HFFc6 (cell line): ENCODE measurements at regions not wholly inside any gene's neighbourhood (a gene's known extent, or its start where the extent isn't known, plus 50 kb on each side); places are given as distances from the start of the nearest gene placed in this dataset.

Experiments
- DNase-seq: peaks from one replicate; pipeline ENCODE4 v3.0.0-alpha.2; 2018
- H3K27ac Mint-ChIP-seq: 2 replicates; pipeline ENCODE4 v1.8.0; 2020; ENCODE audit warnings: mild to moderate bottlenecking, mixed read lengths
- H3K27me3 Mint-ChIP-seq: 2 replicates; pipeline ENCODE4 v1.8.0; 2021; ENCODE audit warnings: mild to moderate bottlenecking, moderate library complexity, mixed read lengths; ENCODE audit not compliant: insufficient read depth
- H3K36me3 Mint-ChIP-seq: 2 replicates; pipeline ENCODE4 v1.8.0; 2021; ENCODE audit warnings: low read depth, mixed read lengths
- H3K4me1 Mint-ChIP-seq: 2 replicates; pipeline ENCODE4 v1.8.0; 2020; ENCODE audit warnings: low read depth, mixed read lengths
- H3K4me3 Mint-ChIP-seq: 2 replicates; pipeline ENCODE4 v1.8.0; 2020; ENCODE audit warnings: mild to moderate bottlenecking, moderate library complexity, mixed read lengths
- H3K9me3 Mint-ChIP-seq: 2 replicates; pipeline ENCODE4 v1.8.0; 2020; ENCODE audit warnings: mild to moderate bottlenecking, mixed read lengths
- TF ChIP-seq, protein P1 (sequence below): fragments of 200-600 bp; sonication (generic); IDR thresholded peaks from 2 replicates; pipeline ENCODE4 v1.5.0; 2021; ENCODE audit warnings: antibody characterized with exemption, mild to moderate bottlenecking

DNA sequence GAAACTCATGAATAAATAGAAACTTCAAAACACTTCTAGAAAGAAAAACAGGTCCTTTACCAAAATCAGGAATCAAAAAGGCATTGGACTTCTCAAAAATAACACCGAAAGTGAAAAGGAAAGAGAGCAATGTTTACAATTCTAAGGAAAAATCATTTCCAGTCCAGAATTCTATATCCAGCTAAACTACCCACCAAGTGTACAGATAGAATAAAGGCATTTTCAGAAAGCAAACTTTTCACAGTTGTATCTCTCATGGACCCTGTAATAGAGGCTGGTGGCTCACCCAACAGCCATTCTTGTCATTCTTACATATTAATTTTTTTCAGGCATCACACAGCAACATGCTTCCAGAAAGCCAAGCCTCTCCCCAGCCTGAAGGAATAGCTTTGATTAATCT lies 63.7 kb downstream of the FOXD1 start:
- Mint-ChIP-seq H3K4me1 (peaks cover 16% of the 10 kb centered on the region), H3K4me3 (no peak overlapping the region), H3K36me3 (peaks cover 42% of the 10 kb centered on the region), H3K27ac (no peak overlapping the region), H3K9me3 (peaks cover 44% of the 10 kb centered on the region), H3K27me3 (no peaks in the 10 kb centered on the region; the same call in 1 of the 2 replicates)
- no peak for DNase-seq
- TF ChIP-seq, protein P1, sequence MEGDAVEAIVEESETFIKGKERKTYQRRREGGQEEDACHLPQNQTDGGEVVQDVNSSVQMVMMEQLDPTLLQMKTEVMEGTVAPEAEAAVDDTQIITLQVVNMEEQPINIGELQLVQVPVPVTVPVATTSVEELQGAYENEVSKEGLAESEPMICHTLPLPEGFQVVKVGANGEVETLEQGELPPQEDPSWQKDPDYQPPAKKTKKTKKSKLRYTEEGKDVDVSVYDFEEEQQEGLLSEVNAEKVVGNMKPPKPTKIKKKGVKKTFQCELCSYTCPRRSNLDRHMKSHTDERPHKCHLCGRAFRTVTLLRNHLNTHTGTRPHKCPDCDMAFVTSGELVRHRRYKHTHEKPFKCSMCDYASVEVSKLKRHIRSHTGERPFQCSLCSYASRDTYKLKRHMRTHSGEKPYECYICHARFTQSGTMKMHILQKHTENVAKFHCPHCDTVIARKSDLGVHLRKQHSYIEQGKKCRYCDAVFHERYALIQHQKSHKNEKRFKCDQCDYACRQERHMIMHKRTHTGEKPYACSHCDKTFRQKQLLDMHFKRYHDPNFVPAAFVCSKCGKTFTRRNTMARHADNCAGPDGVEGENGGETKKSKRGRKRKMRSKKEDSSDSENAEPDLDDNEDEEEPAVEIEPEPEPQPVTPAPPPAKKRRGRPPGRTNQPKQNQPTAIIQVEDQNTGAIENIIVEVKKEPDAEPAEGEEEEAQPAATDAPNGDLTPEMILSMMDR = no peak

DNA sequence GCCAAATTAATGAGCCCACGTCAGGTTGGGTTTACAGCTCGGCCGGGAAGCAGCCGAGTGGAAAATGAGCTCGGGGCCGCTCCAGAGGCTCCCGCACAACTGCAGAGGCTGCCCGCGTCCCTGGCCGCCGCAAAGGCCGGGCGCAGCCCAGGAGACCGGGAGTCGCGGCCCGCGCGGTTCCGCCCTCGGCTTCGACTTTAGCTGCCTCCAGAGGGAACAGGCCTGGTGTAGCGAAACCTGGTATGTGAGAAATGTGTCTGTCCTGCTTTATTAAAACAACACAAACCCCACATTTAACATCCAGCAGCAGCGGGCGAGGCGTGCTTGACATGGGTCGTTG lies 66.2 kb downstream of the FOXD1 start:
- Mint-ChIP-seq H3K9me3 (peaks cover 44% of the 10 kb centered on the region), H3K27ac (no peak overlapping the region), H3K27me3 (no peaks in the 10 kb centered on the region; the same call in 1 of the 2 replicates), H3K4me1 (peaks cover 19% of the 10 kb centered on the region), H3K4me3 (no peak overlapping the region), H3K36me3 (peaks cover 42% of the 10 kb centered on the region)
- no peak for DNase-seq
- TF ChIP-seq, protein P1 = no peak

DNA sequence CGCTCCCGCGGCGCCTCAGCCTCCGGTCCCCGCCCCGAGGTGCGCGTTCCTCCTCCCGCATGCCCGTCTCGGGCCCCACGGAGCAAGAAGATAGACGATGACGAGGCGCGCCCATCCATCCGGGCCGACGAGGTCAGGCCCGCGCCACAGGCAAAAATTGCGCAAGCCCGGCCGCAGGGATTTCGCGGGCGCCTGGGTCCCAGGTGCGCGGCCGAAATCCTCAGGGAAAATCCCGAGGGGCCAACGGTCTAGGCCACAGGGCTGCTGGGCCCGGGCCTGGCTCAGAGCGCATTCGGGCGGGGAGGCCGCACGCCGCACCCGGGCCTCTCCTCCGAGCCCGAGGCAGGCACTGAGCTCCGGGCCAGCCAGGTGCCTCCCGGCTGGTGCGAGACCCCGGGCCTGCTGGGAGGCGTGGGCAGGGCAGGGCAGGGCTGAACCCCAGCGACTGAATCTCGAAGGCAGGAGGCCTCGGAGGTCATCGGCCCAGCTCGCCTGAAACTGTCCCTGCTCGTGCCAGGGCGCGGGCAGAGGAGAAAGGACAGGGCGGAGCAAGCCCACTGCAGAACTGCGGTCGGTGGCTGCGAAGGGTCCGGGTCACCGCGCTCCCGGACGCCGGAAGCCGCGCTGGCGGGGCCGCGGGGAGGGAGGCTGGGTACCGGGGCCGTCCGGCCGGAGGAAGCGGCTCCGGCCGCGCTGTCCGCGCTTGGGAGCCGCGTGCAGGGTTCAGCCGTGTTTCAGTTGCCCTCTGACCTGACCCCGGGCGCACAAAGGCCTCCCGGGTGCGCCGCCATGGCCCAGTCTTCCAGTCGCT lies 66.8 kb downstream of the FOXD1 start:
- peaks cover 44% of the 10 kb centered on the region for H3K9me3 Mint-ChIP-seq
- H3K27me3 Mint-ChIP-seq = no peaks in the 10 kb centered on the region; the same call in 1 of the 2 replicates
- H3K27ac Mint-ChIP-seq = no peak overlapping the region
- no peak for DNase-seq
- TF ChIP-seq, protein P1 = no peak
- H3K4me3 Mint-ChIP-seq = no peak overlapping the region
- peaks cover 42% of the 10 kb centered on the region for H3K36me3 Mint-ChIP-seq
- H3K4me1 Mint-ChIP-seq = peaks cover 21% of the 10 kb centered on the region

DNA sequence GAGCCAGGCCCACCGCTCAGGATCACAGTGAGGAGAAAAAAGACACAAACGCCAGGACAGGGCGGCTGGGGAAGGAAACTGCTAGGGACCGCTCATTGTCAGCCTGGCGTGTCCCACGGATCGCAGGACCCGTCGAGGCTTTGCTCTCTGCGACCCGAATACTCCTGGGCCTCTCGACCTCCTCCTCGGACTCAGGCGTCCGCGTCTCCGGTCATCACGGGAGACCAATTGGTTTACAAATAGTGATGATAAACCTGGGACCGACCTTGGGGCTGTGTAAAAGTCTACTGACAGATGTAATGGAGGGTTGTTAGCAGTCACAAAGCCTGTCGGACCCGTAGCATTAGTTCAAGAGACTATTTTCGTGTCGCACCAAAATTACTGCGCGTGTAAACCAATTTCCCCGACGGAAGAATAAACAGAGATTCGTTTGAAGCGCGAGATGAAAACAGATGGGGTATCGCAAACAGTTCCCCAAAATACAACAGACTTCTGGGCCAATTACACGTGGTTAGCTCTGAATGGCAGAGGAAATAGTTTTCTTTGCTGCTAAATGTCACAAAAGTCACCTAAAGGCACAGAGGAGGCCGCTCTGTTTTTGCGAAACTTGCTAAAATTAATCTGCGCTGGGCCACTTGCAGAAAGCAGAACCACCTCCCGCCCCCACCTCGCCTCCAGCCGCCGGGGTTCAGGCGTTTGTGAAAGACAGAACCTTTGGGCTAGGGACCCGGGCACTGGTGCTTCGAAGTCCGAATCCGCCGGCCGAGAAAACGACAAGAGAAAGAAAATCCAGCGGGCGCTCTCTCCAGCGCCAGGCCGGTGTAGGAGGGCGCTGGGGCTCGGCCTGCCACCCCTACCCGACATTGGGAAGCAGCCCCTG lies 67.6 kb downstream of the FOXD1 start:
- Mint-ChIP-seq H3K4me1 (peaks cover 29% of the 10 kb centered on the region), H3K4me3 (no peak overlapping the region), H3K36me3 (peaks cover 35% of the 10 kb centered on the region), H3K27me3 (no peaks in the 10 kb centered on the region; the same call in 1 of the 2 replicates), H3K27ac (no peak overlapping the region), H3K9me3 (peaks cover 40% of the 10 kb centered on the region)
- TF ChIP-seq, protein P1 = no peak
- DNase-seq = no peak

DNA sequence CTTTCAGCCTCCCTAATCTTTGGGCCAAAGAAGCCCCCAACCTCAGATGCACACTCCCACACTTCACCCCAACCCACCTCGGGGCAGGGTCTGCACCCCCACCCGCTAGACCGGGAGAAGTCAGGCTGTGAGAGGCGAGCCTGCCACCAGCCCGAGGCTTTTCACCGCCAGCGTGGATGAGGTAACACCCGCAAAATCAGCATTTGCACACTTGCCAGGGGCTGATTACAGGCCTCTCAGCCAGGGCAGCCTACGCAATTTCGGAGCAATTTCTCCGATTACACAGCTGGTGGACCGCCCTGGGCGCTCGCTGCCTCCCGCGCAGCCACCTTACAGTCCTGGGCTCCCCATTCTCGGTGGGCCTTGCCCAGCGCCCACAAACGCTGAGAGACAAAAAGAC lies 68.5 kb downstream of the FOXD1 start:
- no peaks in the 10 kb centered on the region; the same call in 1 of the 2 replicates for H3K27me3 Mint-ChIP-seq
- peaks cover 32% of the 10 kb centered on the region for H3K9me3 Mint-ChIP-seq
- peaks cover 28% of the 10 kb centered on the region for H3K36me3 Mint-ChIP-seq
- peaks cover 38% of the 10 kb centered on the region for H3K4me1 Mint-ChIP-seq
- H3K4me3 Mint-ChIP-seq = no peak overlapping the region
- no peak for DNase-seq
- no peak overlapping the region for H3K27ac Mint-ChIP-seq
- TF ChIP-seq, protein P1 = no peak
